A549 (cell line): ENCODE measurements at regions not wholly inside any gene's neighbourhood (a gene's known extent, or its start where the extent isn't known, plus 50 kb on each side); places are given as distances from the start of the nearest gene placed in this dataset.

Experiments used
- ATAC-seq, 2 experiments: fragments of 200-7000 bp in 1 of 2; fragments of >200 bp in 1 of 2; cut with Nextera tagmentation in 1 of 2; cut with Tn5 transposase in 1 of 2; 3 replicates each; pipeline versions ENCODE4 v1.8.0 to v1.9.1; 2018 to 2020; ENCODE audit warnings: mild to moderate bottlenecking in 1 of 2, moderate library complexity in 1 of 2
- CTCF ChIA-PET: fragments of 300-600 bp; sonication (Branson Sonifier 250); formaldehyde crosslinking; extraction: SDS; loops from one replicate; lab custom pipeline; 2021; ENCODE audit warnings: antibody characterized with exemption, inconsistent platforms; lab: Yijun Ruan, JAX
- POLR2A ChIA-PET: fragments of 350-600 bp; formaldehyde crosslinking; extraction: SDS; loops from one replicate; lab custom pipeline; 2021; ENCODE audit warnings: antibody characterized with exemption, inconsistent platforms; lab: Yijun Ruan, JAX
- DNase-seq, 2 experiments: peaks; one replicate each; pipeline versions ENCODE4 v3.0.0 to v3.0.0-alpha.2; 2011 to 2016; ENCODE audit warnings: low read depth in 1 of 2, low spot score in 1 of 2
- FAIRE-seq: peaks from 2 replicates; lab custom pipeline; 2011; peaks lifted over from hg19 to GRCh38; lab: Jason Lieb, UNC
- H3K27ac ChIP-seq, 2 experiments: fragments of >200 bp; sonication (Bioruptor Twin); formaldehyde crosslinking; 3 replicates each; pipeline ENCODE4 v1.5.1; 2016 to 2017
- H3K4me1 ChIP-seq: fragments of >200 bp; sonication (Bioruptor Twin); formaldehyde crosslinking; 3 replicates; pipeline ENCODE4 v1.6.1; 2016
- H3K4me2 ChIP-seq: fragments of >200 bp; sonication (Bioruptor Twin); formaldehyde crosslinking; 3 replicates; pipeline ENCODE4 v1.6.1; 2016
- H3K4me3 ChIP-seq: fragments of >200 bp; sonication (Bioruptor Twin); formaldehyde crosslinking; 3 replicates; pipeline ENCODE4 v1.5.1; 2016
- H3K9me3 ChIP-seq: fragments of >200 bp; sonication (Bioruptor Twin); formaldehyde crosslinking; 3 replicates; pipeline ENCODE4 v1.6.1; 2016
- CTCF ChIP-seq: fragments of >200 bp; sonication (Bioruptor Twin); formaldehyde crosslinking; IDR thresholded peaks from 3 replicates; pipeline ENCODE4 v1.5.1; 2016
- E2F6 ChIP-seq: IDR thresholded peaks from 2 replicates; pipeline ENCODE4 v1.6.1; 2012; ENCODE audit warnings: low read depth, borderline replicate concordance
- ESRRA ChIP-seq: fragments of 150-350 bp; IDR thresholded peaks from 2 replicates; pipeline ENCODE4 v1.6.1; 2014; ENCODE audit warnings: mild to moderate bottlenecking, low read length, borderline replicate concordance
- HDAC2 ChIP-seq: fragments of 200-600 bp; sonication (generic); IDR thresholded peaks from 2 replicates; pipeline ENCODE4 v1.6.1; 2016
- HEYL ChIP-seq: fragments of 250-450 bp; sonication (Bioruptor Pico); IDR thresholded peaks from 2 replicates; pipeline ENCODE4 v1.8.0; 2021; ENCODE audit warnings: mild to moderate bottlenecking, moderate library complexity
- HOXB13 ChIP-seq: fragments of 250-450 bp; sonication (Bioruptor Pico); IDR thresholded peaks from 2 replicates; pipeline ENCODE4 v1.5.0; 2020; ENCODE audit warnings: low read depth, mild to moderate bottlenecking, moderate library complexity
- JUN ChIP-seq, 2 experiments: fragments of >200 bp; sonication (Bioruptor Twin); formaldehyde crosslinking; IDR thresholded peaks; 2 replicates in 1 of 2; 3 replicates in 1 of 2; pipeline ENCODE4 v1.6.1; 2016 to 2017
- KDM5A ChIP-seq: fragments of 200-600 bp; sonication (generic); IDR thresholded peaks from 2 replicates; pipeline ENCODE4 v1.6.1; 2016; ENCODE audit warnings: antibody characterized with exemption, mild to moderate bottlenecking
- MAZ ChIP-seq: fragments of 150-350 bp; IDR thresholded peaks from 2 replicates; pipeline ENCODE4 v1.6.1; 2014; ENCODE audit warnings: antibody characterized with exemption, low read depth, low read length, borderline replicate concordance
- NFE2L2 ChIP-seq: fragments of 150-350 bp; conservative IDR thresholded peaks from 2 replicates; pipeline ENCODE4 v1.6.1; 2014; ENCODE audit warnings: low read length
- NR3C1 ChIP-seq: fragments of >200 bp; sonication (Bioruptor Twin); formaldehyde crosslinking; IDR thresholded peaks from 3 replicates; pipeline ENCODE4 v1.6.1; 2017
- RFX5 ChIP-seq: fragments of 450-650 bp; IDR thresholded peaks from 2 replicates; pipeline ENCODE4 v1.7.1; 2014; ENCODE audit warnings: antibody characterized with exemption, mild to moderate bottlenecking, moderate library complexity
- USF2 ChIP-seq: fragments of 450-650 bp; IDR thresholded peaks from 2 replicates; pipeline ENCODE4 v1.6.1; 2014; ENCODE audit warnings: antibody characterized with exemption
- WGBS: methylation state at CpG from one replicate; pipeline ENCODE4 v1.1.6; 2017; ENCODE audit errors: missing lambda C conversion rate; 5-methylcytosine and 5-hydroxymethylcytosine counted together

- Histone ChIP-seq H3K4me1 (no peaks in the 10 kb centered on the region), H3K27ac (no peak overlapping the region), H3K4me3 (no peak overlapping the region), H3K9me3 (no peaks in the 10 kb centered on the region), H3K4me2 (no peak overlapping the region)
- CTCF ChIA-PET, result no interaction called here
- ATAC-seq, result no peak
- POLR2A ChIA-PET, result no interaction called here
- no peak for FAIRE-seq
- WGBS, result 1% methylated on average over 7 of the region's 7 CpGs
- no peak for TF ChIP-seq RFX5
- no peak for TF ChIP-seq CTCF
- TF ChIP-seq HOXB13 (CRISPR knock-in tag), result no peak
- TF ChIP-seq USF2, result no peak
- no peak for TF ChIP-seq HDAC2
- no peak for TF ChIP-seq NR3C1
- no peak for TF ChIP-seq E2F6
- no peak for TF ChIP-seq MAZ
- TF ChIP-seq KDM5A, result no peak
- TF ChIP-seq JUN (IDR thresholded peaks at IDR 0.05), result no peak
- no peak for DNase-seq
These were observed 193.4 kb upstream of the CDH11 start for GRCh38 chr16:65315081-65315780.

- CTCF ChIA-PET, result no interaction called here
- POLR2A ChIA-PET, result no interaction called here
- Histone ChIP-seq H3K27ac (no peak overlapping the region), H3K9me3 (no peaks in the 10 kb centered on the region), H3K4me2 (no peak overlapping the region), H3K4me1 (no peaks in the 10 kb centered on the region), H3K4me3 (no peak overlapping the region)
- ATAC-seq (no peak), DNase-seq (no peak), FAIRE-seq (no peak)
- WGBS, result 9% methylated on average over 2 of the region's 2 CpGs
- TF ChIP-seq CTCF, result no peak
These were observed 192.8 kb upstream of the CDH11 start for GRCh38 chr16:65314627-65315008.

GRCh38 chr16:65313936-65314626 lies 192.2 kb upstream of the CDH11 start:
- no peaks in the 10 kb centered on the region for H3K4me1 ChIP-seq
- no peak overlapping the region for H3K27ac ChIP-seq
- 28% methylated on average over 5 of the region's 5 CpGs for WGBS
- no peak for TF ChIP-seq ESRRA
- no peak for TF ChIP-seq NFE2L2
- no peak for TF ChIP-seq HEYL
- FAIRE-seq (no peak), DNase-seq (no peak), ATAC-seq (no peak)
- ChIA-PET CTCF (no interaction called here), POLR2A (no interaction called here)
- H3K9me3 ChIP-seq, result no peaks in the 10 kb centered on the region
- no peak overlapping the region for H3K4me3 ChIP-seq
- H3K4me2 ChIP-seq, result no peak overlapping the region
